HL-60 (cell line): ENCODE measurements at regions not wholly inside any gene's neighbourhood (a gene's known extent, or its start where the extent isn't known, plus 50 kb on each side); places are given as distances from the start of the nearest gene placed in this dataset.

Source experiments
- DNase-seq, 2 experiments: peaks; one replicate each; pipeline ENCODE4 v3.0.0-alpha.2; 2010 to 2020; ENCODE audit warnings: low read depth in 1 of 2, low spot score in 1 of 2
- H3K27ac ChIP-seq: fragments of 250-450 bp; sonication (Bioruptor Pico); replicated peaks from 2 replicates; pipeline ENCODE4 v1.5.1; 2020; ENCODE audit warnings: mild to moderate bottlenecking, moderate library complexity
- H3K27me3 ChIP-seq: fragments of 250-450 bp; sonication (Bioruptor Pico); 2 replicates; pipeline ENCODE4 v1.5.1; 2021; ENCODE audit warnings: mild to moderate bottlenecking, moderate library complexity; ENCODE audit not compliant: insufficient read depth, poor library complexity, severe bottlenecking
- H3K4me3 ChIP-seq: replicated peaks from 2 replicates; pipeline ENCODE4 v1.5.1; 2011; ENCODE audit warnings: mild to moderate bottlenecking, control low read depth, low read length; ENCODE audit not compliant: insufficient read depth
- GABPA ChIP-seq: IDR thresholded peaks from 2 replicates; pipeline ENCODE4 v1.6.1; 2012; ENCODE audit warnings: low read depth
- POLR2AphosphoS5 ChIP-seq: IDR thresholded peaks from 2 replicates; pipeline ENCODE4 v1.6.1; 2012; ENCODE audit warnings: low read depth
- SPI1 ChIP-seq: IDR thresholded peaks from 2 replicates; pipeline ENCODE4 v1.6.1; 2012; ENCODE audit warnings: low read depth, mild to moderate bottlenecking, borderline replicate concordance
- TF ChIP-seq, protein P1 (sequence below): IDR thresholded peaks from 2 replicates; pipeline ENCODE4 v1.6.1; 2012; ENCODE audit warnings: low read depth; ENCODE audit not compliant: insufficient replicate concordance
- TF ChIP-seq, protein P2 (sequence below): IDR thresholded peaks from one replicate; pipeline ENCODE4 v1.5.1; 2011; ENCODE audit warnings: low read length, control low read depth, inconsistent platforms; ENCODE audit not compliant: insufficient read depth

DNA sequence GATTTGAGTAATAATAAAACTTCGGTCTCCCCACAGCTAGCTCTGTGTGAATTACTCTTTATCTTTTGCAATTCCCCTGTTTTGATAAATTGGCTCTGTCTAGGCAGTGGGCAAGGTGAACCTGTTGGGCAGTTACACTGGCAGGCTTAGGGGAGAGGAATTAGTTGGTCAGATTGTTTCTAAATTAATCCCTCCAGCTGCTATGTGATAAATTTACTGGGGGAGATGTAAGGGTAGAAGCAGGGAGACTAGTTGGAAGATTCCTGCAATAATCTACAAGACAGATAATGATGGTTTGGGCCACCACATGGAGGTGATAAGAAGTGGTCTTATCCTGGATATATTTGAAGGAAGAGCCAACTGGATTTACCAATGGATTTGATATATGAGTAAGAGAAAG, 118.5 kb upstream of the TACR1 start:
- no peak for DNase-seq
- Histone ChIP-seq H3K27me3 (peaks cover 2% of the 10 kb centered on the region), H3K4me3 (no peak overlapping the region), H3K27ac (no peak overlapping the region)
- TF ChIP-seq, protein P1, sequence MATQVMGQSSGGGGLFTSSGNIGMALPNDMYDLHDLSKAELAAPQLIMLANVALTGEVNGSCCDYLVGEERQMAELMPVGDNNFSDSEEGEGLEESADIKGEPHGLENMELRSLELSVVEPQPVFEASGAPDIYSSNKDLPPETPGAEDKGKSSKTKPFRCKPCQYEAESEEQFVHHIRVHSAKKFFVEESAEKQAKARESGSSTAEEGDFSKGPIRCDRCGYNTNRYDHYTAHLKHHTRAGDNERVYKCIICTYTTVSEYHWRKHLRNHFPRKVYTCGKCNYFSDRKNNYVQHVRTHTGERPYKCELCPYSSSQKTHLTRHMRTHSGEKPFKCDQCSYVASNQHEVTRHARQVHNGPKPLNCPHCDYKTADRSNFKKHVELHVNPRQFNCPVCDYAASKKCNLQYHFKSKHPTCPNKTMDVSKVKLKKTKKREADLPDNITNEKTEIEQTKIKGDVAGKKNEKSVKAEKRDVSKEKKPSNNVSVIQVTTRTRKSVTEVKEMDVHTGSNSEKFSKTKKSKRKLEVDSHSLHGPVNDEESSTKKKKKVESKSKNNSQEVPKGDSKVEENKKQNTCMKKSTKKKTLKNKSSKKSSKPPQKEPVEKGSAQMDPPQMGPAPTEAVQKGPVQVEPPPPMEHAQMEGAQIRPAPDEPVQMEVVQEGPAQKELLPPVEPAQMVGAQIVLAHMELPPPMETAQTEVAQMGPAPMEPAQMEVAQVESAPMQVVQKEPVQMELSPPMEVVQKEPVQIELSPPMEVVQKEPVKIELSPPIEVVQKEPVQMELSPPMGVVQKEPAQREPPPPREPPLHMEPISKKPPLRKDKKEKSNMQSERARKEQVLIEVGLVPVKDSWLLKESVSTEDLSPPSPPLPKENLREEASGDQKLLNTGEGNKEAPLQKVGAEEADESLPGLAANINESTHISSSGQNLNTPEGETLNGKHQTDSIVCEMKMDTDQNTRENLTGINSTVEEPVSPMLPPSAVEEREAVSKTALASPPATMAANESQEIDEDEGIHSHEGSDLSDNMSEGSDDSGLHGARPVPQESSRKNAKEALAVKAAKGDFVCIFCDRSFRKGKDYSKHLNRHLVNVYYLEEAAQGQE = no peak
- TF ChIP-seq POLR2AphosphoS5 (no peak), SPI1 (no peak), GABPA (no peak)
- TF ChIP-seq, protein P2, sequence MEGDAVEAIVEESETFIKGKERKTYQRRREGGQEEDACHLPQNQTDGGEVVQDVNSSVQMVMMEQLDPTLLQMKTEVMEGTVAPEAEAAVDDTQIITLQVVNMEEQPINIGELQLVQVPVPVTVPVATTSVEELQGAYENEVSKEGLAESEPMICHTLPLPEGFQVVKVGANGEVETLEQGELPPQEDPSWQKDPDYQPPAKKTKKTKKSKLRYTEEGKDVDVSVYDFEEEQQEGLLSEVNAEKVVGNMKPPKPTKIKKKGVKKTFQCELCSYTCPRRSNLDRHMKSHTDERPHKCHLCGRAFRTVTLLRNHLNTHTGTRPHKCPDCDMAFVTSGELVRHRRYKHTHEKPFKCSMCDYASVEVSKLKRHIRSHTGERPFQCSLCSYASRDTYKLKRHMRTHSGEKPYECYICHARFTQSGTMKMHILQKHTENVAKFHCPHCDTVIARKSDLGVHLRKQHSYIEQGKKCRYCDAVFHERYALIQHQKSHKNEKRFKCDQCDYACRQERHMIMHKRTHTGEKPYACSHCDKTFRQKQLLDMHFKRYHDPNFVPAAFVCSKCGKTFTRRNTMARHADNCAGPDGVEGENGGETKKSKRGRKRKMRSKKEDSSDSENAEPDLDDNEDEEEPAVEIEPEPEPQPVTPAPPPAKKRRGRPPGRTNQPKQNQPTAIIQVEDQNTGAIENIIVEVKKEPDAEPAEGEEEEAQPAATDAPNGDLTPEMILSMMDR = no peak

DNA sequence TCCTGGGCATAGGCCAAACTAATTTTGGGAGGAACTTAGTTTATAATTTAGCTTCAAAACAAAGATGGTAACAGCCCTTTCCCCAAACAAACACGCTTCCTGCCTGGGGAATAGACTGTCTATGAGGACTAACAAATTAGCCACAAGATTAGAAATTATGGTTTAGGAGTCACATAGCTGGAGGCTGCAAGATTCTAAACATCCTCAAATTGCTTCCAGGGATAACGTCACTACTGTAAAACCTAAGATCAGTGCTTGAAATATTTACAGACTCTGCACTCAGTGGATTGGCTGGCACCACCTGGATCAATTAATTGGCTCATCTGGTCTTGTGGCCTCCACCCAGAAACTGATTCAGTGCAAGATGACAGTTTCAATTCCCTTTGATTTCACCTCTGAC, 118.0 kb upstream of the TACR1 start:
- Histone ChIP-seq H3K27ac (no peak overlapping the region), H3K4me3 (no peak overlapping the region), H3K27me3 (peaks cover 2% of the 10 kb centered on the region)
- TF ChIP-seq GABPA (no peak), SPI1 (no peak), POLR2AphosphoS5 (no peak)
- TF ChIP-seq, protein P1 = no peak
- TF ChIP-seq, protein P2 = no peak
- DNase-seq = no peak

DNA sequence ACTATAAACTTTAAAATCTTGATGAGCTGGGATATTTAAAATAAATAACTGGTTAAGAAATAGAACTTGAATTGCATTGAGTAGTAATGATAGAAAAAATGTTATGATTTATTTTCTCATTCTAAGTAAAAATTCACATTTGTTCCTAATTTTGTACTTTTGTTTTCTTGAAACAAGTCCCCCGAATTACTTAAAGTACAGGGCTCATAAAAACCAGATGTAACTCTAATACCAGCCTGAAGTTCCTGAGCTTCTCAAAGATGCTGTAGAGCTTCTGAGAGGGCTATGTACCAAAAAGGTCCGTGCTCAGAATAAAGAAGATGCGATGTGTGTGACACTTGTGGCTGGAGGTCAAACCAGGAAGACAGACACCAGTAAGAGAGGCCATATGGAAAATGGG, 116.1 kb upstream of the TACR1 start:
- Histone ChIP-seq H3K27ac (no peak overlapping the region), H3K4me3 (no peak overlapping the region), H3K27me3 (peaks cover 2% of the 10 kb centered on the region)
- TF ChIP-seq GABPA = no peak
- TF ChIP-seq, protein P2 = no peak
- TF ChIP-seq SPI1 = no peak
- DNase-seq = no peak

GRCh38 chr2:75311993-75312392, 112.7 kb upstream of the TACR1 start:
- H3K4me3 ChIP-seq = no peak overlapping the region
- H3K27ac ChIP-seq = no peak overlapping the region
- DNase-seq = no peak
- H3K27me3 ChIP-seq = no peaks in the 10 kb centered on the region
- TF ChIP-seq GABPA (no peak), POLR2AphosphoS5 (no peak)
- TF ChIP-seq, protein P2 = peak; percentile 12
